Activated B cell treated with CpG ODN at 0.5 μM for 24 hours (primary cell): ENCODE measurements at regions not wholly inside any gene's neighbourhood (a gene's known extent, or its start where the extent isn't known, plus 50 kb on each side); places are given as distances from the start of the nearest gene placed in this dataset.

Experiments used
- ATAC-seq: fragments of 200-7000 bp; cut with Tn5 transposase; one replicate; pipeline ENCODE4 v1.10.0; 2021; ENCODE audit warnings: low read depth, mild to moderate bottlenecking, moderate library complexity
- CTCF ChIA-PET: fragments of 350-600 bp; sonication (Branson Sonifier 250); formaldehyde crosslinking; loops from one replicate; lab custom pipeline; 2021; ENCODE audit warnings: antibody characterized with exemption; lab: Charles Lee
- POLR2A ChIA-PET: fragments of 350-600 bp; sonication (Branson Sonifier 250); formaldehyde crosslinking; loops from one replicate; lab custom pipeline; 2021; ENCODE audit warnings: antibody characterized with exemption; lab: Charles Lee
- DNase-seq: peaks from one replicate; pipeline ENCODE4 v3.0.0; 2022
- H3K27ac Mint-ChIP-seq: one replicate; pipeline ENCODE4 v1.8.0; 2020; ENCODE audit warnings: mixed read lengths
- H3K27me3 Mint-ChIP-seq: one replicate; pipeline ENCODE4 v1.8.0; 2021; ENCODE audit warnings: mixed read lengths
- H3K36me3 Mint-ChIP-seq: one replicate; pipeline ENCODE4 v1.8.0; 2021; ENCODE audit warnings: low read depth, mixed read lengths
- H3K4me1 Mint-ChIP-seq: one replicate; pipeline ENCODE4 v1.8.0; 2021; ENCODE audit warnings: mixed read lengths
- H3K4me3 Mint-ChIP-seq: one replicate; pipeline ENCODE4 v1.8.0; 2020; ENCODE audit warnings: mild to moderate bottlenecking, mixed read lengths
- H3K9me3 Mint-ChIP-seq: one replicate; pipeline ENCODE4 v1.8.0; 2020; ENCODE audit warnings: mixed read lengths
- intact Hi-C: fragments of 100-400 bp; cut with micrococcal nuclease; formaldehyde crosslinking; loops from one replicate; pipeline ENCODE4 v1.15.1; 2024
- TF ChIP-seq, protein P1 (sequence below): fragments of 200-600 bp; IDR thresholded peaks from one replicate; pipeline ENCODE4 v1.8.0; 2022; ENCODE audit warnings: antibody characterized with exemption, mild to moderate bottlenecking

DNA sequence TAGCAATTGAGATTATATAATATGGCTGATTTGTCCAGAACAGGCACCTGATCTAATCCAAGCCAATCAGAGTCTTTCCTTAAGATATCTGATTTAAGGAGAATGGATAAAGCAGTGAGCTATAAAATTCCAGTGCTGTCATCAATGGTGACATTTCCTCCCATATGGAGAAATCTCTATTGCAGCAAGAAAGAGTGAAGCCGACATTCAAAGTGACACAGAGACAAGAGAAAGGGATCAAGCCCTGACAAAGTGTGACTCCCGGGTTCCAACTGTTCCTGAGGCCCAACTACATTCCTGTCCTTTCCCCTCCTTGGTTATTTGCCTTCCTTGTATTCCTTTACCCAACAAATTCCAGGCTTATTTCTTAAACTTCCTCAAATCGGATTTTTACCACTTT is 430.0 kb upstream of the SOX5 start:
- ChIA-PET CTCF (interaction anchor here (1.1 to 1.9 kb wide), 3 partner anchors 38 to 399 kb away, joined by 3 to 7 read pairs (median 7); no protein-coding TSS in a partner anchor), POLR2A (interaction anchor here (0.6 to 2.4 kb wide), 13 partner anchors 8 to 435 kb away, joined by 3 to 32 read pairs (median 6); no protein-coding TSS in a partner anchor)
- H3K9me3 Mint-ChIP-seq, result peaks cover 9% of the 10 kb centered on the region
- no peak for DNase-seq
- TF ChIP-seq, protein P1, sequence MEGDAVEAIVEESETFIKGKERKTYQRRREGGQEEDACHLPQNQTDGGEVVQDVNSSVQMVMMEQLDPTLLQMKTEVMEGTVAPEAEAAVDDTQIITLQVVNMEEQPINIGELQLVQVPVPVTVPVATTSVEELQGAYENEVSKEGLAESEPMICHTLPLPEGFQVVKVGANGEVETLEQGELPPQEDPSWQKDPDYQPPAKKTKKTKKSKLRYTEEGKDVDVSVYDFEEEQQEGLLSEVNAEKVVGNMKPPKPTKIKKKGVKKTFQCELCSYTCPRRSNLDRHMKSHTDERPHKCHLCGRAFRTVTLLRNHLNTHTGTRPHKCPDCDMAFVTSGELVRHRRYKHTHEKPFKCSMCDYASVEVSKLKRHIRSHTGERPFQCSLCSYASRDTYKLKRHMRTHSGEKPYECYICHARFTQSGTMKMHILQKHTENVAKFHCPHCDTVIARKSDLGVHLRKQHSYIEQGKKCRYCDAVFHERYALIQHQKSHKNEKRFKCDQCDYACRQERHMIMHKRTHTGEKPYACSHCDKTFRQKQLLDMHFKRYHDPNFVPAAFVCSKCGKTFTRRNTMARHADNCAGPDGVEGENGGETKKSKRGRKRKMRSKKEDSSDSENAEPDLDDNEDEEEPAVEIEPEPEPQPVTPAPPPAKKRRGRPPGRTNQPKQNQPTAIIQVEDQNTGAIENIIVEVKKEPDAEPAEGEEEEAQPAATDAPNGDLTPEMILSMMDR, result no peak
- peak overlapping the region; percentile 84 for H3K4me3 Mint-ChIP-seq
- H3K36me3 Mint-ChIP-seq, result peaks cover 3% of the 10 kb centered on the region
- peaks cover 40% of the 10 kb centered on the region for H3K4me1 Mint-ChIP-seq
- ATAC-seq, result no peak
- intact Hi-C loops, result loop anchor here (1.0 to 5.0 kb wide), 8 partner anchors 19 to 458 kb away; no protein-coding TSS in a partner anchor
- H3K27me3 Mint-ChIP-seq, result no peaks in the 10 kb centered on the region
- H3K27ac Mint-ChIP-seq, result peak overlapping the region; percentile 95

DNA sequence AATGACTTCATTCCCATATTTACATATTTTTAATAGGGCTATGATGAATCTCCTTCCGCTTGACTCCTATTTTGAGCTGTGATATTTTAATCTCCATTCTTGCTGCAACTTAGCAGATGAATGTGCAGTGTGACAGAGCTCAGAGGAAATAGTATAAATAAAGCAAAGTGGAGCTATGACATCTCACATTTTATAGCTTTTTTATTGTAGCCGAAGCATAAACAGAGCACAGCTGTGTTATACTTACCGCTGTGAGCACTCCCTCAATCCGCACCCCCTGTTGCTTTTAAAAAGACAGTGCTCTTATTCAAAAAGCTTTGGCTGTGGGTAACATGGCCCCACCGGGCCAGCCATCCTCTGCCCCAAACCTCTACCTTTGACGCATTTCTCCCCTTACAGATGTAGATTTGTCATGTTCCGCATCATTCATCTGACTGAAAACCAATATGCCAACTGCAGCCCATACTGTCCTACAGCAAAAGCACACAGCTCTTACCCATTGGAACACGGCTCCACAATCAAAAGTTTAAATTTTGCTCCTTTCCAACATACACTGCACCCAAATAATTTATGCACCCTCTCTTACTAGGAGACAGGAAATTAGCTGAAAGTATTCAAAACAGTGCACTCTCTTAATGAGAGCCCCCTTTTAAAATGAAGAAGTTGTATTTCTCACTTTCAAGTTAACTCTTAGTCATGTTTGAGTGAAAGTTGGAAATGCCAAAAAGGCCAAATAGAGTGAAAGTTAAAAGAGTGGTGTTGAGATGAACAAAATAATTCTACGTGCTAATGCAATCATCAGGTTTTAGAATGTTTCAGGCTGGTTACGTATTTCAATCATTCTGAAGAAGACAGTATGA is 429.3 kb upstream of the SOX5 start:
- DNase-seq, result peak; percentile 26

DNA sequence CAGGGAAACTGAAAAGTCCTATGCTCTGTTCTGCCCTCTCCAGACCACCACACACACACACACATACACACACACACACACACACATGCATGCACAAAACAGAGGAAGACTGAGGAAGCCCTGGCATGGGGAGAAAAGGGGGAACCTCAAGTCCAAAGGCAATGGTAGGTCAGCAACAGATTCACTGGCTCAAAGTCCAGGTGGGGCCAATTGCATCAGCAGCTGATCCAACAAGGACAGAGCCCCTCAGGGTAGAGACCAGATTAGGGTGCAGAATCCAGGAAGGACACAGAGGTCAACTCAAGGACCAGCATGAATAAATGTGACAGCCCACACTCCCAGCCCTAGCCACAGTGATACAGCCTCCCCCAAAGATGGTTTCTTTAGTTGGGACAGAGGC is 425.0 kb upstream of the SOX5 start:
- peaks cover 23% of the 10 kb centered on the region for H3K4me1 Mint-ChIP-seq
- ChIA-PET POLR2A (no interaction called here), CTCF (no interaction called here)
- H3K27me3 Mint-ChIP-seq, result no peaks in the 10 kb centered on the region
- no peak overlapping the region for H3K27ac Mint-ChIP-seq
- H3K36me3 Mint-ChIP-seq, result no peaks in the 10 kb centered on the region
- H3K9me3 Mint-ChIP-seq, result no peaks in the 10 kb centered on the region
- intact Hi-C loops, result no loop called here
- DNase-seq (no peak), ATAC-seq (no peak)
- H3K4me3 Mint-ChIP-seq, result no peak overlapping the region
- TF ChIP-seq, protein P1, result no peak

More for the DNA sequence above, 429.3 kb upstream of the SOX5 start:
- ATAC-seq, result peak; percentile 76
- TF ChIP-seq, protein P1, result no peak
- Mint-ChIP-seq H3K4me1 (peaks cover 40% of the 10 kb centered on the region), H3K27me3 (no peaks in the 10 kb centered on the region), H3K36me3 (no peaks in the 10 kb centered on the region), H3K4me3 (peak overlapping the region; percentile 84), H3K9me3 (peaks cover 9% of the 10 kb centered on the region), H3K27ac (peak overlapping the region; percentile 95)
- POLR2A ChIA-PET, result interaction anchor here (0.6 to 2.4 kb wide), 18 partner anchors 9 to 435 kb away, joined by 3 to 32 read pairs (median 6); no protein-coding TSS in a partner anchor
- intact Hi-C loops, result loop anchor here (1.0 to 5.0 kb wide), 9 partner anchors 17 to 459 kb away; no protein-coding TSS in a partner anchor
- CTCF ChIA-PET, result interaction anchor here (0.7 to 1.9 kb wide), 6 partner anchors 18 to 399 kb away, joined by 3 to 7 read pairs (median 6); no protein-coding TSS in a partner anchor

DNA sequence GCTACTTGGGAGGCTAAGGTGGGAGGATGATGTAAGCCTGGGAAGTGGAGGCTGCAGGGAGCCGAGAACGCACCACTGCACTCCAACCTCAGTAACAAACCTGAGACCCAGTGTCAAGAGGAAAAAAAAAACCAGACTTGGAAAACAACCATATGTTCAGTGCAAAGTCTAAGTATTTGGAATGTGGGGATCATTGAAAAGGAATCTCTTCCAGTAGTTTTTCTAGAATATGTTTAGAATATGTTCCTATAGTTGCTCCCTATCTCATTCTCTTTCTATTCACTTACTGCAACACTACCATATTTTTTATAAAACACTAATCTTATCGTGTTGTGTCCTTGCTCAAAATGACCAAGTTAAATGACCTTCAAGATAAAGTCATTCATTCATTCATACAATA is 423.5 kb upstream of the SOX5 start:
- CTCF ChIA-PET, result no interaction called here
- intact Hi-C loops, result no loop called here
- Mint-ChIP-seq H3K9me3 (no peaks in the 10 kb centered on the region), H3K4me1 (peaks cover 8% of the 10 kb centered on the region), H3K36me3 (no peaks in the 10 kb centered on the region), H3K27me3 (no peaks in the 10 kb centered on the region), H3K4me3 (no peak overlapping the region), H3K27ac (no peak overlapping the region)
- ATAC-seq (no peak), DNase-seq (no peak)
- POLR2A ChIA-PET, result no interaction called here
- TF ChIP-seq, protein P1, result no peak

DNA sequence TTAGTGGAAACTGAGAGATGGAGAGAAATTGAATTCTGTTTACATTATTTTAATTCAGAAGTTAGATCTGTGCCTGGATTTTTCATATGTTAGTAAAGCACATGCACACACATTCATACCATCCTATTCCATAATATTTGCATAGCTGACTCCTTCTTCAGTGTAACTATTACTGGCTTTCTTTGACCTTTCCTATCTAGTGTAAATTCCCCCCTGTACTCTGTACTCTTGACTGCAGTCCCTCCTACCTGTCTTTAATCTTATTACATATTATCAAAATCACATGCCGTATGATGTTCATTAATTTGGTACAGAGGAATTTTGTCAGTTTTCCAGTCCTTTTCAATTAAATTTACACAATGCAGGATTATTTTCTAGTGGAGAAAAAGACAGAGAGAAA is 417.0 kb upstream of the SOX5 start:
- H3K36me3 Mint-ChIP-seq, result no peaks in the 10 kb centered on the region
- H3K27ac Mint-ChIP-seq, result no peak overlapping the region
- ATAC-seq (no peak), DNase-seq (no peak)
- H3K4me1 Mint-ChIP-seq, result peaks cover 39% of the 10 kb centered on the region
- intact Hi-C loops, result no loop called here
- POLR2A ChIA-PET, result no interaction called here
- H3K27me3 Mint-ChIP-seq, result no peaks in the 10 kb centered on the region
- TF ChIP-seq, protein P1, result no peak
- no peak overlapping the region for H3K4me3 Mint-ChIP-seq
- CTCF ChIA-PET, result interaction anchor here (1.0 kb wide), 1 partner anchor 363 kb away, joined by 3 read pairs; no protein-coding TSS in a partner anchor
- no peaks in the 10 kb centered on the region for H3K9me3 Mint-ChIP-seq
